ENCODE measurements at regions not wholly inside any gene's neighbourhood (a gene's known extent, or its start where the extent isn't known, plus 50 kb on each side); places are given as distances from the start of the nearest gene placed in this dataset.

- TF ChIP-seq SP1 (IDR thresholded peaks at IDR 0.05) (no peak), SUZ12 (IDR thresholded peaks at IDR 0.05) (no peak), FOXA1 (IDR thresholded peaks at IDR 0.05) (no peak), NFRKB (IDR thresholded peaks at IDR 0.05) (no peak), L3MBTL2 (conservative IDR thresholded peaks at IDR 0.05) (no peak), BHLHE40 (IDR thresholded peaks at IDR 0.05; ENCODE audit: borderline replicate concordance) (no peak), FOXM1 (IDR thresholded peaks at IDR 0.05; ENCODE audit: borderline replicate concordance) (no peak), ZNF384 (IDR thresholded peaks at IDR 0.05) (no peak), FOXK2 (IDR thresholded peaks at IDR 0.05) (no peak), ELF4 (IDR thresholded peaks at IDR 0.05) (no peak)
- TF ChIP-seq, protein P1, sequence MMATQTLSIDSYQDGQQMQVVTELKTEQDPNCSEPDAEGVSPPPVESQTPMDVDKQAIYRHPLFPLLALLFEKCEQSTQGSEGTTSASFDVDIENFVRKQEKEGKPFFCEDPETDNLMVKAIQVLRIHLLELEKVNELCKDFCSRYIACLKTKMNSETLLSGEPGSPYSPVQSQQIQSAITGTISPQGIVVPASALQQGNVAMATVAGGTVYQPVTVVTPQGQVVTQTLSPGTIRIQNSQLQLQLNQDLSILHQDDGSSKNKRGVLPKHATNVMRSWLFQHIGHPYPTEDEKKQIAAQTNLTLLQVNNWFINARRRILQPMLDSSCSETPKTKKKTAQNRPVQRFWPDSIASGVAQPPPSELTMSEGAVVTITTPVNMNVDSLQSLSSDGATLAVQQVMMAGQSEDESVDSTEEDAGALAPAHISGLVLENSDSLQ (IDR thresholded peaks at IDR 0.05), result no peak
Observed at GRCh38 chr16:73233329-73233765, 185.4 kb upstream of the ZFHX3 start.

Data from HEK293T (cell line).